IMR-90 (cell line): ENCODE measurements at regions not wholly inside any gene's neighbourhood (a gene's known extent, or its start where the extent isn't known, plus 50 kb on each side); places are given as distances from the start of the nearest gene placed in this dataset.

Experiments
- ATAC-seq: fragments of 200-7000 bp; cut with Tn5 transposase; 2 replicates; pipeline ENCODE4 v1.9.1; 2020; ENCODE audit warnings: low read depth, mild to moderate bottlenecking, moderate library complexity
- BruUV-seq: library from RNA; stranded (reverse); fragments of 400-500 nt; replicated peaks from 2 replicates; lab custom pipeline; 2021; lab: Mats Ljungman, UMichigan
- CTCF ChIA-PET: fragments of 300-600 bp; formaldehyde crosslinking; extraction: SDS; loops from one replicate; lab custom pipeline; 2021; ENCODE audit warnings: antibody characterized with exemption; lab: Yijun Ruan, JAX
- POLR2A ChIA-PET: fragments of 300-600 bp; sonication (Branson Sonifier 250); formaldehyde crosslinking; loops from one replicate; lab custom pipeline; 2022; ENCODE audit warnings: antibody characterized with exemption; ENCODE audit not compliant: unreplicated experiment; lab: Charles Lee
- DNase-seq: peaks from one replicate; pipeline ENCODE4 v3.0.0; 2013
- H2AFZ ChIP-seq: replicated peaks from 2 replicates; pipeline ENCODE3; 2013; ENCODE audit warnings: low read length, mild to moderate bottlenecking; ENCODE audit not compliant: poor library complexity
- H2AK5ac ChIP-seq: 2 replicates; pipeline ENCODE4 v1.6.1; 2013; ENCODE audit warnings: low read depth, low read length, inconsistent platforms
- H2AK9ac ChIP-seq: replicated peaks from 2 replicates; pipeline ENCODE3; 2013; ENCODE audit warnings: mild to moderate bottlenecking, low read depth, low read length, moderate library complexity; ENCODE audit not compliant: poor library complexity
- H2BK120ac ChIP-seq: 2 replicates; pipeline ENCODE4 v1.6.1; 2013; ENCODE audit warnings: low read depth, low read length, inconsistent platforms
- H2BK15ac ChIP-seq: 3 replicates; pipeline ENCODE4 v1.6.1; 2013; ENCODE audit warnings: low read depth, low read length, inconsistent platforms
- H2BK20ac ChIP-seq: 2 replicates; pipeline ENCODE4 v1.6.1; 2013; ENCODE audit warnings: low read depth, mild to moderate bottlenecking, inconsistent platforms, low read length, moderate library complexity
- H2BK5ac ChIP-seq: 2 replicates; pipeline ENCODE4 v1.6.1; 2013; ENCODE audit warnings: mild to moderate bottlenecking, low read depth, low read length, inconsistent platforms; ENCODE audit not compliant: poor library complexity, severe bottlenecking
- H3K14ac ChIP-seq: replicated peaks from 2 replicates; pipeline ENCODE4 v1.6.1; 2013; ENCODE audit warnings: low read depth, low read length, inconsistent platforms
- H3K18ac ChIP-seq: 2 replicates; pipeline ENCODE4 v1.6.1; 2013; ENCODE audit warnings: low read depth, low read length, control low read depth
- H3K23ac ChIP-seq: 2 replicates; pipeline ENCODE4 v1.6.1; 2013; ENCODE audit warnings: low read depth, low read length, inconsistent platforms
- H3K27ac ChIP-seq: 2 replicates; pipeline ENCODE4 v1.5.1; 2013; ENCODE audit warnings: mild to moderate bottlenecking, control low read depth, low read length; ENCODE audit not compliant: insufficient read depth
- H3K27me3 ChIP-seq: 2 replicates; pipeline ENCODE4 v1.6.1; 2013; ENCODE audit warnings: low read length; ENCODE audit not compliant: control insufficient read depth, insufficient read depth
- H3K36me3 ChIP-seq: 2 replicates; pipeline ENCODE4 v1.6.1; 2013; ENCODE audit warnings: low read length, mixed read lengths; ENCODE audit not compliant: control insufficient read depth, insufficient read depth
- H3K4ac ChIP-seq: 2 replicates; pipeline ENCODE4 v1.6.1; 2013; ENCODE audit warnings: low read depth, low read length, inconsistent platforms
- H3K4me1 ChIP-seq: 2 replicates; pipeline ENCODE4 v1.6.1; 2013; ENCODE audit warnings: low read length, mixed read lengths; ENCODE audit not compliant: control insufficient read depth, insufficient read depth
- H3K4me2 ChIP-seq: 2 replicates; pipeline ENCODE4 v1.6.1; 2013; ENCODE audit warnings: low read depth, mild to moderate bottlenecking, control low read depth, low read length, moderate library complexity
- H3K4me3 ChIP-seq: 2 replicates; pipeline ENCODE4 v1.5.1; 2013; ENCODE audit warnings: low read depth, mild to moderate bottlenecking, control low read depth, low read length, moderate library complexity; ENCODE audit not compliant: insufficient read depth
- H3K56ac ChIP-seq: 2 replicates; pipeline ENCODE4 v1.6.1; 2013; ENCODE audit warnings: low read length, inconsistent platforms; ENCODE audit not compliant: insufficient read depth; ENCODE audit errors: extremely low read depth
- H3K79me1 ChIP-seq, 2 experiments: 2 replicates each; pipeline ENCODE4 v1.6.1; 2013; ENCODE audit warnings: low read length in 2 of 2, inconsistent platforms in 1 of 2, low read depth in 1 of 2
- H3K9ac ChIP-seq: 2 replicates; pipeline ENCODE4 v1.6.1; 2013; ENCODE audit warnings: low read depth, low read length, control low read depth
- H3K9me1 ChIP-seq: 2 replicates; pipeline ENCODE4 v1.6.1; 2013; ENCODE audit warnings: low read length, inconsistent platforms; ENCODE audit not compliant: insufficient read depth
- H3K9me3 ChIP-seq: 2 replicates; pipeline ENCODE4 v1.6.1; 2013; ENCODE audit warnings: low read length; ENCODE audit not compliant: control insufficient read depth, insufficient read depth
- H4K20me1 ChIP-seq: 2 replicates; pipeline ENCODE4 v1.6.1; 2013; ENCODE audit warnings: low read length, inconsistent platforms; ENCODE audit not compliant: insufficient read depth
- H4K5ac ChIP-seq: 2 replicates; pipeline ENCODE4 v1.6.1; 2013; ENCODE audit warnings: mild to moderate bottlenecking, low read depth, low read length, control low read depth
- H4K8ac ChIP-seq, 2 experiments: 2 replicates each; pipeline ENCODE4 v1.6.1; 2013; ENCODE audit warnings: low read depth in 2 of 2, low read length in 2 of 2, control low read depth in 1 of 2, inconsistent platforms in 1 of 2
- H4K91ac ChIP-seq: 2 replicates; pipeline ENCODE4 v1.6.1; 2013; ENCODE audit warnings: low read depth, low read length, inconsistent platforms; ENCODE audit not compliant: insufficient read depth
- BHLHE40 ChIP-seq: fragments of 150-350 bp; IDR thresholded peaks from 2 replicates; pipeline ENCODE4 v1.6.1; 2016; ENCODE audit warnings: mild to moderate bottlenecking, low read depth, low read length
- MAZ ChIP-seq: IDR thresholded peaks from 2 replicates; pipeline ENCODE4 v1.6.1; 2012; ENCODE audit warnings: low read depth, mild to moderate bottlenecking, low read length, improper control_type of control experiment, moderate library complexity, borderline replicate concordance
- NFE2L2 ChIP-seq: fragments of 150-350 bp; IDR thresholded peaks from 2 replicates; pipeline ENCODE4 v1.6.1; 2016; ENCODE audit warnings: low read depth, mild to moderate bottlenecking, low read length
- RAD21 ChIP-seq: IDR thresholded peaks from 2 replicates; pipeline ENCODE4 v1.6.1; 2012; ENCODE audit warnings: low read length, improper control_type of control experiment
- RCOR1 ChIP-seq: IDR thresholded peaks from 2 replicates; pipeline ENCODE4 v1.6.1; 2012; ENCODE audit warnings: mild to moderate bottlenecking, low read length, improper control_type of control experiment; ENCODE audit not compliant: insufficient replicate concordance
- SMC3 ChIP-seq: fragments of 150-350 bp; IDR thresholded peaks from 2 replicates; pipeline ENCODE4 v1.6.1; 2016; ENCODE audit warnings: low read depth, mild to moderate bottlenecking, antibody characterized with exemption, low read length, moderate library complexity
- dilution Hi-C: fragments of 300-500 bp; cut with HindIII; formaldehyde crosslinking; loops from one replicate; pipeline ENCODE4 v1.14.3; 2018; ENCODE audit warnings: low sequenced_read_pairs; ENCODE audit not compliant: unreplicated experiment
- in situ Hi-C: fragments of 300-500 bp; cut with MboI; formaldehyde crosslinking; loops from 3 replicates; pipeline ENCODE4 v1.14.3; 2019; ENCODE audit warnings: low sequenced_read_pairs, inconsistent platforms, mixed read lengths
- intact Hi-C: fragments of 100-400 bp; cut with micrococcal nuclease; formaldehyde crosslinking; loops from 2 replicates; pipeline ENCODE4 v1.10.0; 2022

DNA sequence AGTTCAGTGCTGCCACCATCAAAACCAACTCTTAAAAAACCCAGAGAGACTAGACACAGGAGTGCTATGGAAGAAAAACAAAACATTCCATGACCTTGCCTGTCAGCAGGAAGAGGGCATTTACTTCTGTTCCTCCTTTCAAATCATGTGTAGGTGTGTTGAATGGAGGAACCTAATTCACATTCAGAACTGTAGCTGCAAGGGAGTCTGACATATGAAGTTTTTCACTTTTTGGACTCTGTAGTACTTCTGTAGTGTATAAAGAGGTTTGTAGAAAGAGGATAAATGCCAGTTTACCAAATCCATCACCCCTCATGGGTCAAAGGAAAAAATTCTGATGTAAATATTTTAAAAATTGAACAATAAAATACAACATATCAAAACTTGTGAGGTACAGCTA is 51.1 kb upstream of the SYPL1 start:
- no peak overlapping the region for H2BK15ac ChIP-seq
- ChIA-PET POLR2A (interaction anchor here (0.6 kb wide), 1 partner anchor 164 kb away, joined by 5 read pairs; no protein-coding TSS in a partner anchor), CTCF (interaction anchor here (0.6 kb wide), 1 partner anchor 379 kb away, joined by 3 read pairs; no protein-coding TSS in a partner anchor)
- no peak overlapping the region for H3K4ac ChIP-seq
- no peak overlapping the region for H2AFZ ChIP-seq
- H3K27me3 ChIP-seq, result peaks cover 6% of the 10 kb centered on the region
- no peak overlapping the region for H3K18ac ChIP-seq
- peaks cover 10% of the 10 kb centered on the region for H3K9me3 ChIP-seq
- H3K56ac ChIP-seq, result no peak overlapping the region
- H2BK120ac ChIP-seq, result no peak overlapping the region
- dilution Hi-C loops, result no loop called here
- H3K4me1 ChIP-seq, result no peaks in the 10 kb centered on the region
- no peak overlapping the region for H3K4me3 ChIP-seq
- no peaks in the 10 kb centered on the region for H4K20me1 ChIP-seq
- no peak for TF ChIP-seq SMC3
- TF ChIP-seq BHLHE40, result no peak
- no peak for TF ChIP-seq RAD21
- no peak for TF ChIP-seq NFE2L2
- TF ChIP-seq MAZ, result no peak
- no peak for TF ChIP-seq RCOR1
- in situ Hi-C loops, result no loop called here
- H4K91ac ChIP-seq, result no peak overlapping the region
- no peak overlapping the region for H4K8ac ChIP-seq
- H2AK5ac ChIP-seq, result no peak overlapping the region
- no peaks in the 10 kb centered on the region for H3K79me1 ChIP-seq
- H4K5ac ChIP-seq, result no peak overlapping the region
- no peak overlapping the region for H3K9ac ChIP-seq
- H3K23ac ChIP-seq, result no peak overlapping the region
- H3K27ac ChIP-seq, result no peak overlapping the region
- no peaks in the 10 kb centered on the region for H3K36me3 ChIP-seq
- H3K14ac ChIP-seq, result no peak overlapping the region
- DNase-seq (no peak), ATAC-seq (no peak)
- no peaks in the 10 kb centered on the region for H3K9me1 ChIP-seq
- no peak overlapping the region for H2BK5ac ChIP-seq
- intact Hi-C loops, result no loop called here
- BruUV-seq, result no TSS peak
- H2AK9ac ChIP-seq, result no peak overlapping the region
- no peak overlapping the region for H3K4me2 ChIP-seq
- no peak overlapping the region for H2BK20ac ChIP-seq
